T47D (cell line): ENCODE measurements at regions not wholly inside any gene's neighbourhood (a gene's known extent, or its start where the extent isn't known, plus 50 kb on each side); places are given as distances from the start of the nearest gene placed in this dataset.
"Not testable (repeated sequence)": the region's sequence is repeated elsewhere in the genome, so short reads cannot be mapped to it uniquely, and the experiment has no call there.

Experiments
- DNase-seq, 2 experiments: peaks; one replicate each; pipeline versions ENCODE4 v3.0.0 to v3.0.0-alpha.2; 2011 to 2012; ENCODE audit warnings: low read depth in 1 of 2, low spot score in 1 of 2
- JUND ChIP-seq: IDR thresholded peaks from 2 replicates; pipeline ENCODE4 v1.6.1; 2012; ENCODE audit warnings: low read depth
- in situ Hi-C: cut with HindIII; loops from 2 replicates; pipeline ENCODE4 v1.10.0; 2016; ENCODE audit warnings: low sequenced_read_pairs, low pct_unique_long_range_greater_than_20kb

- in situ Hi-C loops, result no loop called here
- TF ChIP-seq JUND, result no peak
- DNase-seq, result no peak
These were observed 188.9 kb upstream of the RPS23 start for GRCh38 chr5:82466986-82467561.

GRCh38 chr5:82465235-82465634 lies 187.1 kb upstream of the RPS23 start:
- TF ChIP-seq JUND, result no peak
- DNase-seq, result no peak
- in situ Hi-C loops, result no loop called here

- DNase-seq, result no peak
- in situ Hi-C loops, result no loop called here
- TF ChIP-seq JUND, result no peak
These were observed 181.5 kb upstream of the RPS23 start for GRCh38 chr5:82459626-82460025.

GRCh38 chr5:82455317-82455716 lies 177.2 kb upstream of the RPS23 start:
- in situ Hi-C loops, DNase-seq: not testable (repeated sequence)

- in situ Hi-C loops, result no loop called here
- no peak for DNase-seq
- no peak for TF ChIP-seq JUND
These were observed 170.2 kb upstream of the RPS23 start for GRCh38 chr5:82448374-82448773.

- no peak for DNase-seq
- TF ChIP-seq JUND, result no peak
- in situ Hi-C loops, result no loop called here
These were observed 169.8 kb upstream of the RPS23 start for GRCh38 chr5:82447913-82448312.

- in situ Hi-C loops, result no loop called here
- no peak for DNase-seq
- TF ChIP-seq JUND, result no peak
These were observed 168.7 kb upstream of the RPS23 start for GRCh38 chr5:82446809-82447208.

GRCh38 chr5:82445726-82446335 lies 167.7 kb upstream of the RPS23 start:
- DNase-seq, result no peak
- in situ Hi-C loops, result no loop called here
- no peak for TF ChIP-seq JUND

- no peak for DNase-seq
- in situ Hi-C loops, result no loop called here
- no peak for TF ChIP-seq JUND
These were observed 161.7 kb upstream of the RPS23 start for GRCh38 chr5:82439750-82440445.

GRCh38 chr5:82437565-82437964 lies 159.4 kb upstream of the RPS23 start:
- DNase-seq, in situ Hi-C loops: not testable (repeated sequence)

GRCh38 chr5:82436291-82436690 lies 158.1 kb upstream of the RPS23 start:
- DNase-seq, result no peak
- no peak for TF ChIP-seq JUND
- in situ Hi-C loops, result no loop called here

GRCh38 chr5:82434696-82435660 lies 156.8 kb upstream of the RPS23 start:
- in situ Hi-C loops, result not testable (repeated sequence)
- peak in 1 of 2 experiments; percentile 47 for DNase-seq
